ENCODE measurements at regions not wholly inside any gene's neighbourhood (a gene's known extent, or its start where the extent isn't known, plus 50 kb on each side); places are given as distances from the start of the nearest gene placed in this dataset.

- TF ChIP-seq ZBTB7B (CRISPR knock-in tag; IDR thresholded peaks at IDR 0.05) (no peak), ZSCAN30 (CRISPR knock-in tag; IDR thresholded peaks at IDR 0.05) (no peak), PBX3 (CRISPR knock-in tag; IDR thresholded peaks at IDR 0.05; ENCODE audit: borderline replicate concordance) (no peak)
Measured at GRCh38 chr2:44836174-44836573, 105.3 kb upstream of the SIX3 start (continued).

DNA sequence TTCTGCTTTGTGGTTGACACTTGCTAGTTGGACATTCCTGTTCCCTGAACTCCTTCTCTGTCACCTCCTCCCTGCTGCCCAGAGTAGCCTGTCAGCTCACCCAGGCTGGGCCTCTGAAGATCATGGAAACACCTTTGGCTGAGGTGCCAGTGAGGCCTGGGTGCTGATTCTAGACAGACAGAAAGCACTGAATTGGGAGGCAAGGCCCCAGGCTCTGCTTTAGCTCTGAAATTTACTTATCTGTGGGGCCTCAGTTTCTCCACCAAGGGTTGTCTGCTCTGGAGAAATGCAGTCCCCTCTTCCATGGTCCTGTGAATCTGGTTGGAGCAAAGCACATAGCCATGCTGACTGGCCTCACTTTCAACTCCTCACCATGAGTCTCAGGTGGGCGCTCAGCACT lies 104.6 kb upstream of the SIX3 start:
- in situ Hi-C loops (cut with HindIII; ENCODE audit: extremely low pct_ligation_motif_present, low pct_unique_long_range_greater_than_20kb), result no loop called here
- 28% methylated on average over 1 of the region's 1 CpG for WGBS (ENCODE audit: low lambda C conversion rate)

More for the DNA sequence above, 104.6 kb upstream of the SIX3 start:
- TF ChIP-seq ATAD3A (CRISPR knock-in tag; IDR thresholded peaks at IDR 0.05), result no peak
- TF ChIP-seq ZFP41 (CRISPR knock-in tag; IDR thresholded peaks at IDR 0.05; ENCODE audit: borderline replicate concordance), result no peak
- no peak for TF ChIP-seq AHDC1 (CRISPR knock-in tag; IDR thresholded peaks at IDR 0.05; ENCODE audit: borderline replicate concordance)
- H3K9ac ChIP-seq (ENCODE audit: insufficient read depth, low read depth, low read length), result no peak overlapping the region
- H4K20me1 ChIP-seq (ENCODE audit: insufficient read depth, low read length), result no peaks in the 10 kb centered on the region
- H3K27me3 ChIP-seq (ENCODE audit: control insufficient read depth in 1 of 2, insufficient read depth in 2 of 2, low read length in 2 of 2), result peaks cover 0 to 28% of the 10 kb centered on the region in 2 experiments; a peak in 4 of 5 replicates
- H3K4me3 ChIP-seq (replicated peaks in 1 of 3; ENCODE audit: insufficient read depth in 1 of 3, low read depth in 2 of 3, low read length in 3 of 3), result no peak overlapping the region
- H3K79me2 ChIP-seq (ENCODE audit: insufficient read depth, low read length), result no peaks in the 10 kb centered on the region
- intact Hi-C loops (cut with micrococcal nuclease; ENCODE audit: unreplicated experiment), result no loop called here
- H3K4me2 ChIP-seq (ENCODE audit: low read depth, low read length), result no peak overlapping the region
- BruUV-seq (replicated peaks), result no TSS peak
- CTCF ChIA-PET (ENCODE audit: low intra/inter-chr PET ratio, low total read pairs), result no interaction called here
- ATAC-seq, result no peak
- POLR2A ChIA-PET, result no interaction called here
- no peak for FAIRE-seq
- H3K27ac ChIP-seq (ENCODE audit: extremely low read length, insufficient read depth, low read length), result no peak overlapping the region
- H3K9me3 ChIP-seq (ENCODE audit: low read length), result no peaks in the 10 kb centered on the region
- DNase-seq (ENCODE audit: low spot score), result no peak
- H3K36me3 ChIP-seq (replicated peaks in 1 of 2; ENCODE audit: control insufficient read depth in 1 of 2, insufficient read depth in 2 of 2, low read length in 2 of 2), result no peaks in the 10 kb centered on the region
- H3K4me1 ChIP-seq (ENCODE audit: insufficient read depth, low read length), result no peaks in the 10 kb centered on the region
- H2AFZ ChIP-seq (ENCODE audit: low read length), result no peak overlapping the region
